ENCODE measurements at regions not wholly inside any gene's neighbourhood (a gene's known extent, or its start where the extent isn't known, plus 50 kb on each side); places are given as distances from the start of the nearest gene placed in this dataset.

DNA sequence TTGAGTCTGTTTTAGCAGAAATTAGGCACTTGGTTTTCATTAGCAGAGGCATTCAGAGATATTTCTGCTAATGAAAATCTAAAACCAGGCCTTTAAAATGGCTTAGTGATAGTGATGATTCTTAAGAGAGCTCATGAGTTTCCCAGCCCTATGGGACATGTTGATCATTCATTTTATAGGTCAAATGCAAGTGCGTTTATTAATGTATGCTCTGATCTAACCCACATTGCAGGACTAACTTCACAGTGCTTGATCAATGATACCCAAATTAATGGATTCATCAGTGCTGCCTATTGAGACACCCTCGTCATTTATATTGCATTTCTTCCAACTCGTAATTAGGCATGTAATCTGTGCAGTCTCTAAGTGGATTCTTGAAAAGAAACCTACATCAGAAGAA lies 54.7 kb upstream of the ETAA1 start:
- H3K4me1 ChIP-seq, result no peaks in the 10 kb centered on the region
- no peaks in the 10 kb centered on the region for H3K9me3 ChIP-seq
- H3K36me3 ChIP-seq, result no peaks in the 10 kb centered on the region
- 86 to 87% methylated on average over 3 of the region's 3 CpGs for WGBS, 2 donors
- TF ChIP-seq POLR2A (IDR thresholded peaks at IDR 0.05), result no peak
- TF ChIP-seq, protein P1, sequence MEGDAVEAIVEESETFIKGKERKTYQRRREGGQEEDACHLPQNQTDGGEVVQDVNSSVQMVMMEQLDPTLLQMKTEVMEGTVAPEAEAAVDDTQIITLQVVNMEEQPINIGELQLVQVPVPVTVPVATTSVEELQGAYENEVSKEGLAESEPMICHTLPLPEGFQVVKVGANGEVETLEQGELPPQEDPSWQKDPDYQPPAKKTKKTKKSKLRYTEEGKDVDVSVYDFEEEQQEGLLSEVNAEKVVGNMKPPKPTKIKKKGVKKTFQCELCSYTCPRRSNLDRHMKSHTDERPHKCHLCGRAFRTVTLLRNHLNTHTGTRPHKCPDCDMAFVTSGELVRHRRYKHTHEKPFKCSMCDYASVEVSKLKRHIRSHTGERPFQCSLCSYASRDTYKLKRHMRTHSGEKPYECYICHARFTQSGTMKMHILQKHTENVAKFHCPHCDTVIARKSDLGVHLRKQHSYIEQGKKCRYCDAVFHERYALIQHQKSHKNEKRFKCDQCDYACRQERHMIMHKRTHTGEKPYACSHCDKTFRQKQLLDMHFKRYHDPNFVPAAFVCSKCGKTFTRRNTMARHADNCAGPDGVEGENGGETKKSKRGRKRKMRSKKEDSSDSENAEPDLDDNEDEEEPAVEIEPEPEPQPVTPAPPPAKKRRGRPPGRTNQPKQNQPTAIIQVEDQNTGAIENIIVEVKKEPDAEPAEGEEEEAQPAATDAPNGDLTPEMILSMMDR (IDR thresholded peaks at IDR 0.05), result no peak
- no peak for DNase-seq
- H3K27ac ChIP-seq, result no peak overlapping the region
- no peaks in the 10 kb centered on the region for H3K27me3 ChIP-seq
- intact Hi-C loops (cut with DNase I), result no loop called here
- no peak overlapping the region for H3K4me3 ChIP-seq

DNA sequence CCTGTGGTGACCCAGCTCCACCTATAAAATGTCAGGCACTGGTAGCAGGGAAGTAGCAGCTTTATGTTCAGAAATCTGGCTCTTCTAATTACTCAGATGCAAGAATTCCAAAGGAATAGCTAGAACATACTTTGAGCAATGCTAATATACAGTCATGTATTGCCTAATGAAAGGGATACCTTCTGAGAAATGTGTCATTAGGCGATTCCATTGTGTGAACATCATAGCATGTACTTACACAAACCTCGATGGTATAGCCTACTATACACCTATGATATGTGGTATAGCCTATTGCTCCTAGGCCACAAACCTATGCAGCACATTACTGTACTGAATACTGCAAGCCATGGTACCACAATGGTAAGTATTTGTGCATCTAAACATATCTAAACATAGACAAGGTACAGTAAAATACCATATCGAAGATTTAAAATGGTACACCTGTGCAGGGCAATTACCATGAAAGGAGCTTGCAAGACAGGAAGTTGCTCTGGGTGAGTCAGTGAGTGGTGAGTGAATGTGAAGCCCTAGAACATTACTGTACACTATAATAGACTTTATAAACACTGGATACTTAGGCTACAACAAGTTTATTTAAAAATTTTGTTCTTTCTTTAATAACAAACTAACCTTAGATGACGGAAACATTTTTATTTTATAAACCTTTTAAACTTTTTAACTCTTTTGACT lies 50.3 kb upstream of the ETAA1 start:
- 64 to 67% methylated on average over 4 of the region's 4 CpGs for WGBS, 2 donors
- no peak for DNase-seq
- TF ChIP-seq POLR2A (IDR thresholded peaks at IDR 0.05), result no peak
- TF ChIP-seq, protein P1 (IDR thresholded peaks at IDR 0.05), result no peak
- intact Hi-C loops (cut with DNase I), result no loop called here
- Histone ChIP-seq H3K27me3 (no peaks in the 10 kb centered on the region), H3K4me1 (no peaks in the 10 kb centered on the region), H3K36me3 (no peaks in the 10 kb centered on the region), H3K4me3 (no peak overlapping the region), H3K27ac (no peak overlapping the region), H3K9me3 (no peaks in the 10 kb centered on the region)

Small RNA genes in the stretch of these regions (small RNA-seq; reads per million reads assigned to genes)
- 0 reads per million in 4 donors for gene AC009474.2

All from esophagus squamous epithelium (tissue), 5 donors.